ENCODE measurements at regions not wholly inside any gene's neighbourhood (a gene's known extent, or its start where the extent isn't known, plus 50 kb on each side); places are given as distances from the start of the nearest gene placed in this dataset.

DNA sequence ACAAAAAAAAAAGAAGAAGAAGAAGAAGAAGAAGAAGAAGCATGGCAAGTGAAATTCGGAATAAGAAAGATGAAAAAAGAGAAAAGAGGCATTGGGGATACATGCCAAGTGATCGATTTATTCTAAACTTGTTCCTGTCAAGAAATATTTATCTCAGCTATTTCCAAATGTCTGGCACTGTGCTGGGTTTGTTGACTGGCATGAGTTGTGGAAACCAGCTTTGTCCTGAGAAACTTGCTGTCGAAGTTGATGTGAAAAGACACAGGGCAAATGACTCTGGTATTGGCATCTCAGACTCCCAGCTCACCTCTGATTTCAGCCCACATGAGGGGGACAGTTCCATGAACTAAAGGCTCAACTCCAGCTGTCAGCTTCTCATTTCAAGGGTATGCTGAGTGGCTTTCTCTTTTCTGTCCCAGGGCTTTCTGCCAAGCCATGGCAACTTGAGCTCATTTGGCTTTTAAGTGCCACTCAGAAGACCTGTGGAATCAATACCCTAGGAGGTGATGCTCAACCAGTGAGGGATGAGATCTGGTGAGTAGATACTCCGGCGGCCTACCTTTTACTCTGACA lies 253.3 kb upstream of the JAG1 start:
- Histone ChIP-seq H2AFZ (ENCODE audit: low read length) (no peak overlapping the region), H2BK120ac (ENCODE audit: low read depth, low read length) (no peak overlapping the region), H3K4ac (ENCODE audit: low read length) (no peak overlapping the region), H2BK5ac (ENCODE audit: low read length) (no peak overlapping the region), H3K9me3 (replicated peaks in 1 of 2; ENCODE audit: control insufficient read depth in 2 of 2, insufficient read depth in 1 of 2, low read depth in 1 of 2, low read length in 2 of 2) (no peaks in the 10 kb centered on the region), H3K4me3 (ENCODE audit: low read length in 2 of 2) (no peak overlapping the region), H3K4me1 (ENCODE audit: control insufficient read depth in 2 of 2, insufficient read depth in 1 of 2, low read depth in 1 of 2, low read length in 2 of 2) (peaks cover 0 to 5% of the 10 kb centered on the region in 2 donors), H2BK12ac (ENCODE audit: low read length) (no peak overlapping the region), H3K36me3 (replicated peaks in 1 of 2; ENCODE audit: control insufficient read depth in 2 of 2, insufficient read depth in 2 of 2, low read length in 2 of 2) (no peaks in the 10 kb centered on the region), H3K14ac (ENCODE audit: low read length) (no peak overlapping the region), H2BK15ac (ENCODE audit: low read length) (no peak overlapping the region), H3K9ac (ENCODE audit: low read depth, low read length, poor library complexity) (no peak overlapping the region), H3K27me3 (ENCODE audit: control insufficient read depth in 3 of 3, insufficient read depth in 3 of 3, low read depth in 1 of 3, low read length in 3 of 3) (no peaks in the 10 kb centered on the region), H2AK5ac (ENCODE audit: low read depth, low read length) (no peak overlapping the region), H4K8ac (ENCODE audit: low read depth, low read length) (no peak overlapping the region), H3K27ac (replicated peaks; ENCODE audit: low read length) (no peak overlapping the region), H3K4me2 (ENCODE audit: insufficient read depth, low read length, poor library complexity, severe bottlenecking) (no peak overlapping the region), H3K23ac (ENCODE audit: low read depth, low read length, poor library complexity) (no peak overlapping the region), H3K18ac (ENCODE audit: low read length) (no peak overlapping the region), H3K79me1 (ENCODE audit: low read depth, low read length) (no peaks in the 10 kb centered on the region), H4K91ac (ENCODE audit: low read depth, low read length, poor library complexity) (no peak overlapping the region)
- no CpG with 5 or more reads among the region's 5 CpGs for WGBS, 2 donors (ENCODE audit: extremely low coverage in 2 of 2, insufficient read length in 2 of 2, insufficient replicate concordance in 1 of 2)
- DNase-seq (ENCODE audit: low spot score) = no peak

DNA sequence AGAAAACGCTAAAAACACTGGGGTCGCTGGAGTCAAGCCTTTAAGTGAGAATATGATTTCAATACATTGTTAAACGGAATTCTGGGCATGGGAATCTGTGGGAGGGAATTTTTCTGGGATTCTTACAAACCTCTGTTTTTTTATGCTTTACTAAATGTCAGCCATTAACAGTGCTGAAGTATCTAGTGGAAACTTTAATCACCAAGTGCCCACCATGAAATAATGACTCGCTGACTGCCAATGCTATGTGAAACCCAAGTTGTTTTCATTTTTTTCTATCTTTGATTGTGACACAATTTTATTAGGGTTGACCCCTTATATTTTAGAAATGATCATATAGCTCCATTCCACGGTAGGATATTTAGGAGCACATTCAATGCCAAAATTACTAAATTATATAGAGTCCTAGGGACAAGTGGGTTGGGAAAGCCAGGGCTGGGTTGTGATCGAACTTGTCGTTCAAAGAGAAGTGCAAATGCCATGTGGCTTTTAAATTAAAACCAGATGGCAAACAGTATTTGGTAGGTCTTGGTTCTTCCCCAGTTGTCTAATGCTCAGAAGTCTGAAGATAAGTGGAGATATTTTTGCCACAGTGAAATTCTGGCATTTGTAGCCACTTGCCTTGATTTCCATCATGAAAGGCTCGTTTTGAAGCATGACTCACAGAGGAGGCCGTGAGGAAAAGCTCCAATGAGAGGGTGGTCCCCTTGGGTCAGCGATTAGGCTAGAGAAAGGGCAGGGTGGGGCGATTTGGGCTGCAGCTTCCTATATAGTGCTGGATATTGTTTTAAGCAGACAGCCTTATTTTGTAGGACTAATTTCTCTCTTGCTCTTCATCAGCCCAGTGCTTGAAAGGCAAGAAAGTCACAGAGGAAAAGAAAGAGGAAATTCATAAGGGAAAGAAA lies 254.4 kb upstream of the JAG1 start:
- H3K27me3 ChIP-seq (ENCODE audit: control insufficient read depth in 3 of 3, insufficient read depth in 3 of 3, low read depth in 1 of 3, low read length in 3 of 3) = no peaks in the 10 kb centered on the region
- DNase-seq (ENCODE audit: low spot score) = no peak
- H3K4me3 ChIP-seq (ENCODE audit: low read length in 2 of 2) = no peak overlapping the region
- no peak overlapping the region for H2AK5ac ChIP-seq (ENCODE audit: low read depth, low read length)
- H4K91ac ChIP-seq (ENCODE audit: low read depth, low read length, poor library complexity) = no peak overlapping the region
- H3K23ac ChIP-seq (ENCODE audit: low read depth, low read length, poor library complexity) = no peak overlapping the region
- no peak overlapping the region for H3K27ac ChIP-seq (replicated peaks; ENCODE audit: low read length)
- H2BK12ac ChIP-seq (ENCODE audit: low read length) = no peak overlapping the region
- no peaks in the 10 kb centered on the region for H3K9me3 ChIP-seq (replicated peaks in 1 of 2; ENCODE audit: control insufficient read depth in 2 of 2, insufficient read depth in 1 of 2, low read depth in 1 of 2, low read length in 2 of 2)
- no peak overlapping the region for H4K8ac ChIP-seq (ENCODE audit: low read depth, low read length)
- no peaks in the 10 kb centered on the region for H3K79me1 ChIP-seq (ENCODE audit: low read depth, low read length)
- H2AFZ ChIP-seq (ENCODE audit: low read length) = no peak overlapping the region
- H3K14ac ChIP-seq (ENCODE audit: low read length) = no peak overlapping the region
- H3K4me1 ChIP-seq (ENCODE audit: control insufficient read depth in 2 of 2, insufficient read depth in 1 of 2, low read depth in 1 of 2, low read length in 2 of 2) = peaks cover 0 to under 1% of the 10 kb centered on the region in 2 donors
- H2BK5ac ChIP-seq (ENCODE audit: low read length) = no peak overlapping the region
- no peak overlapping the region for H3K4me2 ChIP-seq (ENCODE audit: insufficient read depth, low read length, poor library complexity, severe bottlenecking)
- H3K18ac ChIP-seq (ENCODE audit: low read length) = no peak overlapping the region
- no peak overlapping the region for H2BK120ac ChIP-seq (ENCODE audit: low read depth, low read length)
- no CpG with 5 or more reads among the region's 11 CpGs for WGBS, 2 donors (ENCODE audit: extremely low coverage in 2 of 2, insufficient read length in 2 of 2, insufficient replicate concordance in 1 of 2)
- H3K36me3 ChIP-seq (replicated peaks in 1 of 2; ENCODE audit: control insufficient read depth in 2 of 2, insufficient read depth in 2 of 2, low read length in 2 of 2) = no peaks in the 10 kb centered on the region
- no peak overlapping the region for H2BK15ac ChIP-seq (ENCODE audit: low read length)
- no peak overlapping the region for H3K9ac ChIP-seq (ENCODE audit: low read depth, low read length, poor library complexity)
- no peak overlapping the region for H3K4ac ChIP-seq (ENCODE audit: low read length)

DNA sequence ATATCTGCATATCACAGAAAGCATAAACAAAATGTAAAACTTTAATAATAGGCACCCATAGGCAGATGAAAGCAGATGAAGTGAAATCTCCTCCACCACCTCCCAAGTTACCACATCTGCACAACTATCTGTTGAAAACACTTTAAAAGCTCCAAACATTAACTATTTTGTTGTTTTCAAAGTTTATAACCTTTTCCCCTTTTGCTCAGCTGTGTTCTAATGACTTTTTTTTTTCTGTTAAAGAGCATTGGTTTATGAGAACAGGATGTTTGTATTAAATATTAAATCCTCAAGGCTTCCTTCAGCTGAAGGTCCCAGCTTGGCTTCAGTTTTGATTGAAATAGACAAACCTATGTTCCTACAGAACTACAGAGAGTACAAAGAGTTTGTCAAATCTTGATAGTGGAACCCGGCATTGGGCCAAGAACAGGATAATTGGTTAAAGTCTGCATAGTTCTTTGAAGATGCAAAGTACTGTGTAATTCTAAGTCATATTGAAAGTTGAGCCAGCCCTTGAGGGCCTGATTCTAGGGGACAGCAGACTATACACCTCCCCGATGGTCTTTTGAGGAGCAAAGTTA lies 255.1 kb upstream of the JAG1 start:
- H2AFZ ChIP-seq (ENCODE audit: low read length) = no peak overlapping the region
- H3K4me1 ChIP-seq (ENCODE audit: control insufficient read depth in 2 of 2, insufficient read depth in 1 of 2, low read depth in 1 of 2, low read length in 2 of 2) = no peaks in the 10 kb centered on the region
- WGBS, 2 donors (ENCODE audit: extremely low coverage in 2 of 2, insufficient read length in 2 of 2, insufficient replicate concordance in 1 of 2) = no CpG with 5 or more reads among the region's 2 CpGs
- no peaks in the 10 kb centered on the region for H3K27me3 ChIP-seq (ENCODE audit: control insufficient read depth in 3 of 3, insufficient read depth in 3 of 3, low read depth in 1 of 3, low read length in 3 of 3)
- no peak overlapping the region for H2AK5ac ChIP-seq (ENCODE audit: low read depth, low read length)
- no peak overlapping the region for H3K27ac ChIP-seq (replicated peaks; ENCODE audit: low read length)
- no peak overlapping the region for H2BK5ac ChIP-seq (ENCODE audit: low read length)
- H4K8ac ChIP-seq (ENCODE audit: low read depth, low read length) = no peak overlapping the region
- no peaks in the 10 kb centered on the region for H3K36me3 ChIP-seq (replicated peaks in 1 of 2; ENCODE audit: control insufficient read depth in 2 of 2, insufficient read depth in 2 of 2, low read length in 2 of 2)
- H3K4me3 ChIP-seq (ENCODE audit: low read length in 2 of 2) = no peak overlapping the region
- no peak overlapping the region for H2BK12ac ChIP-seq (ENCODE audit: low read length)
- H3K79me1 ChIP-seq (ENCODE audit: low read depth, low read length) = no peaks in the 10 kb centered on the region
- no peak overlapping the region for H3K9ac ChIP-seq (ENCODE audit: low read depth, low read length, poor library complexity)
- no peak overlapping the region for H3K4me2 ChIP-seq (ENCODE audit: insufficient read depth, low read length, poor library complexity, severe bottlenecking)
- no peak overlapping the region for H2BK15ac ChIP-seq (ENCODE audit: low read length)
- no peak overlapping the region for H3K4ac ChIP-seq (ENCODE audit: low read length)
- H4K91ac ChIP-seq (ENCODE audit: low read depth, low read length, poor library complexity) = no peak overlapping the region
- no peak overlapping the region for H2BK120ac ChIP-seq (ENCODE audit: low read depth, low read length)
- no peak overlapping the region for H3K23ac ChIP-seq (ENCODE audit: low read depth, low read length, poor library complexity)
- no peaks in the 10 kb centered on the region for H3K9me3 ChIP-seq (replicated peaks in 1 of 2; ENCODE audit: control insufficient read depth in 2 of 2, insufficient read depth in 1 of 2, low read depth in 1 of 2, low read length in 2 of 2)
- H3K14ac ChIP-seq (ENCODE audit: low read length) = no peak overlapping the region
- no peak for DNase-seq (ENCODE audit: low spot score)
- no peak overlapping the region for H3K18ac ChIP-seq (ENCODE audit: low read length)

Measured in neuronal stem cell (in vitro differentiated cells).